ENCODE measurements at regions not wholly inside any gene's neighbourhood (a gene's known extent, or its start where the extent isn't known, plus 50 kb on each side); places are given as distances from the start of the nearest gene placed in this dataset.

DNA sequence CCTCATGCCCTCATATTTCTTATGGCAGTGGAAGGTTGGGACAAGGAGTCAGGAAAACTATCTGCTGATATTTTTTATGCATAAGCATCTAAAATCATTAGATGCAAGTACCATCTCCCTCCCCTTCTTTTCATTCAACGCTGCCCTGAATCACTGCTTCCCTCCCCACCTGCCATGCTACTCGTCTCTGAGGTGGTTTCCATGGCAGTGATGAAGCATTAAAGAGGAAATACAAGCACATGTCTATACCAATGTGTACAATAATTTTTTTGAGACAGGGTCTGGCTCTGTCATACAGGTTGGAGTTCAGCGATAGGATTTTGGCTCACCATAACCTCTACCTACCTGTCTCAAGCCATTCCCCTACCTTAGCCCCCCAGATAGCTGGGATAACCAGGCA is 67.5 kb upstream of the SETMAR start:
- TF ChIP-seq EP300 (IDR thresholded peaks at IDR 0.05), result no peak
- TF ChIP-seq CTCF (IDR thresholded peaks at IDR 0.05), result no peak
- TF ChIP-seq POLR2A (IDR thresholded peaks at IDR 0.05), result no peak
